Body of pancreas (tissue), 4 donors: ENCODE measurements at regions not wholly inside any gene's neighbourhood (a gene's known extent, or its start where the extent isn't known, plus 50 kb on each side); places are given as distances from the start of the nearest gene placed in this dataset.

Experiments
- POLR2A ChIP-seq, 3 donors: fragments of 450-650 bp; IDR thresholded peaks; one replicate each; pipeline ENCODE4 v1.6.1; 2016; ENCODE audit warnings: antibody characterized with exemption in 3 of 3, mild to moderate bottlenecking in 2 of 3
- TF ChIP-seq, protein P1 (sequence below), 7 experiments: fragments of 450-650 bp in 4 of 7; fragments of 200-600 bp in 3 of 7; sonication (generic) in 3 of 7; IDR thresholded peaks; one replicate each; pipeline ENCODE4 v1.5.1; 2016 to 2019; ENCODE audit warnings: antibody characterized with exemption in 7 of 7

DNA sequence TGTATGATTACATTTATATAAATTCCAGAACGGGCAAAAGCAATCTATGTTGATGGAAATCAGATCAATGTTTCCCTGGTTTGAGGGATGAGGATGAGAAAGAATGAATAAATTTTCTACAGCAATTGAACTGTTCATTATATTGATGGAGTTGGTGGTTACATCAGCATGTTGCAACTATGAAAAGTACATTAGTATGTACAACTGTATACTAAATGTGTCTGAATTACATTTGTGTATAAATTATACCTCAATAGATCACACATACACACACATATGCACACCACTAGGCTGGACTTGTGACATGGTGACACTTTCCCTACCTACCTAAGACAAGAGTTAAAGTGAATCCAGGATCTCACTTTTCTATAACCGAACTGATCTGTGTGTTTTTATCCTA lies 608.0 kb downstream of the CDH11 start:
- TF ChIP-seq, protein P1, sequence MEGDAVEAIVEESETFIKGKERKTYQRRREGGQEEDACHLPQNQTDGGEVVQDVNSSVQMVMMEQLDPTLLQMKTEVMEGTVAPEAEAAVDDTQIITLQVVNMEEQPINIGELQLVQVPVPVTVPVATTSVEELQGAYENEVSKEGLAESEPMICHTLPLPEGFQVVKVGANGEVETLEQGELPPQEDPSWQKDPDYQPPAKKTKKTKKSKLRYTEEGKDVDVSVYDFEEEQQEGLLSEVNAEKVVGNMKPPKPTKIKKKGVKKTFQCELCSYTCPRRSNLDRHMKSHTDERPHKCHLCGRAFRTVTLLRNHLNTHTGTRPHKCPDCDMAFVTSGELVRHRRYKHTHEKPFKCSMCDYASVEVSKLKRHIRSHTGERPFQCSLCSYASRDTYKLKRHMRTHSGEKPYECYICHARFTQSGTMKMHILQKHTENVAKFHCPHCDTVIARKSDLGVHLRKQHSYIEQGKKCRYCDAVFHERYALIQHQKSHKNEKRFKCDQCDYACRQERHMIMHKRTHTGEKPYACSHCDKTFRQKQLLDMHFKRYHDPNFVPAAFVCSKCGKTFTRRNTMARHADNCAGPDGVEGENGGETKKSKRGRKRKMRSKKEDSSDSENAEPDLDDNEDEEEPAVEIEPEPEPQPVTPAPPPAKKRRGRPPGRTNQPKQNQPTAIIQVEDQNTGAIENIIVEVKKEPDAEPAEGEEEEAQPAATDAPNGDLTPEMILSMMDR (IDR thresholded peaks at IDR 0.05), result no peak
- no peak for TF ChIP-seq POLR2A (IDR thresholded peaks at IDR 0.05)
